ENCODE measurements at regions not wholly inside any gene's neighbourhood (a gene's known extent, or its start where the extent isn't known, plus 50 kb on each side); places are given as distances from the start of the nearest gene placed in this dataset.

- peaks cover 10% of the 10 kb centered on the region for H3K36me3 ChIP-seq (ENCODE audit: insufficient read depth, low read length)
- no peak overlapping the region for H3K4me3 ChIP-seq (ENCODE audit: low read depth, low read length, poor library complexity, severe bottlenecking)
- POLR2A ChIA-PET: interaction anchor here (1.2 kb wide), 1 partner anchor 316 kb away, joined by 3 read pairs; no protein-coding TSS in a partner anchor
- TF ChIP-seq, protein P1, sequence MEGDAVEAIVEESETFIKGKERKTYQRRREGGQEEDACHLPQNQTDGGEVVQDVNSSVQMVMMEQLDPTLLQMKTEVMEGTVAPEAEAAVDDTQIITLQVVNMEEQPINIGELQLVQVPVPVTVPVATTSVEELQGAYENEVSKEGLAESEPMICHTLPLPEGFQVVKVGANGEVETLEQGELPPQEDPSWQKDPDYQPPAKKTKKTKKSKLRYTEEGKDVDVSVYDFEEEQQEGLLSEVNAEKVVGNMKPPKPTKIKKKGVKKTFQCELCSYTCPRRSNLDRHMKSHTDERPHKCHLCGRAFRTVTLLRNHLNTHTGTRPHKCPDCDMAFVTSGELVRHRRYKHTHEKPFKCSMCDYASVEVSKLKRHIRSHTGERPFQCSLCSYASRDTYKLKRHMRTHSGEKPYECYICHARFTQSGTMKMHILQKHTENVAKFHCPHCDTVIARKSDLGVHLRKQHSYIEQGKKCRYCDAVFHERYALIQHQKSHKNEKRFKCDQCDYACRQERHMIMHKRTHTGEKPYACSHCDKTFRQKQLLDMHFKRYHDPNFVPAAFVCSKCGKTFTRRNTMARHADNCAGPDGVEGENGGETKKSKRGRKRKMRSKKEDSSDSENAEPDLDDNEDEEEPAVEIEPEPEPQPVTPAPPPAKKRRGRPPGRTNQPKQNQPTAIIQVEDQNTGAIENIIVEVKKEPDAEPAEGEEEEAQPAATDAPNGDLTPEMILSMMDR (conservative IDR thresholded peaks at IDR 0.05; ENCODE audit: low read length): no peak
- no peak for TF ChIP-seq EZH2phosphoT487 (IDR thresholded peaks at IDR 0.05; ENCODE audit: borderline replicate concordance, low read depth, low read length)
- CTCF ChIA-PET (ENCODE audit: unreplicated experiment): no interaction called here
- H3K9me3 ChIP-seq (ENCODE audit: low read length): peaks cover 15% of the 10 kb centered on the region; the same call in 1 of the 2 replicates
- peaks cover 21% of the 10 kb centered on the region for H3K4me1 ChIP-seq (ENCODE audit: insufficient read depth, low read length, poor library complexity, severe bottlenecking)
- no peaks in the 10 kb centered on the region for H4K20me1 ChIP-seq (ENCODE audit: insufficient read depth, low read length)
- H3K79me2 ChIP-seq (ENCODE audit: insufficient read depth, low read depth, low read length): no peaks in the 10 kb centered on the region
- no peak overlapping the region for H3K27ac ChIP-seq (ENCODE audit: low read depth, low read length, poor library complexity, severe bottlenecking)
- BruUV-seq (replicated peaks): no TSS peak
- intact Hi-C loops (cut with micrococcal nuclease; ENCODE audit: unreplicated experiment): no loop called here
- no peak overlapping the region for H2AFZ ChIP-seq (ENCODE audit: low read length)
- no peak for DNase-seq (ENCODE audit: low spot score)
- H3K4me2 ChIP-seq (ENCODE audit: low read length): no peak overlapping the region; the same call in 1 of the 2 replicates
- H3K9me2 ChIP-seq (ENCODE audit: insufficient read depth, low read length): no peaks in the 10 kb centered on the region
Measured at GRCh38 chr21:35239811-35240219, 190.7 kb upstream of the RUNX1 start.

- POLR2A ChIA-PET: no interaction called here
- Histone ChIP-seq H3K4me2 (ENCODE audit: low read length) (no peak overlapping the region), H3K4me1 (ENCODE audit: insufficient read depth, low read length, poor library complexity, severe bottlenecking) (peaks cover 34% of the 10 kb centered on the region), H3K27ac (ENCODE audit: low read depth, low read length, poor library complexity, severe bottlenecking) (no peak overlapping the region), H3K4me3 (ENCODE audit: low read depth, low read length, poor library complexity, severe bottlenecking) (no peak overlapping the region), H3K36me3 (ENCODE audit: insufficient read depth, low read length) (peaks cover 10% of the 10 kb centered on the region), H3K79me2 (ENCODE audit: insufficient read depth, low read depth, low read length) (no peaks in the 10 kb centered on the region), H2AFZ (ENCODE audit: low read length) (no peak overlapping the region), H3K9me2 (ENCODE audit: insufficient read depth, low read length) (no peaks in the 10 kb centered on the region), H3K9me3 (ENCODE audit: low read length) (peaks cover 27% of the 10 kb centered on the region; the same call in 1 of the 2 replicates), H4K20me1 (ENCODE audit: insufficient read depth, low read length) (no peaks in the 10 kb centered on the region)
- no peak for DNase-seq (ENCODE audit: low spot score)
- no TSS peak for BruUV-seq (replicated peaks)
- CTCF ChIA-PET (ENCODE audit: unreplicated experiment): no interaction called here
- TF ChIP-seq, protein P1 (conservative IDR thresholded peaks at IDR 0.05; ENCODE audit: low read length): no peak
- no peak for TF ChIP-seq EZH2phosphoT487 (IDR thresholded peaks at IDR 0.05; ENCODE audit: borderline replicate concordance, low read depth, low read length)
- intact Hi-C loops (cut with micrococcal nuclease; ENCODE audit: unreplicated experiment): no loop called here
Measured at GRCh38 chr21:35238119-35238518, 189.0 kb upstream of the RUNX1 start.

- Histone ChIP-seq H3K4me1 (ENCODE audit: insufficient read depth, low read length, poor library complexity, severe bottlenecking) (peaks cover 34% of the 10 kb centered on the region), H4K20me1 (ENCODE audit: insufficient read depth, low read length) (no peaks in the 10 kb centered on the region), H3K4me2 (ENCODE audit: low read length) (no peak overlapping the region), H3K79me2 (ENCODE audit: insufficient read depth, low read depth, low read length) (no peaks in the 10 kb centered on the region), H3K36me3 (ENCODE audit: insufficient read depth, low read length) (peaks cover 10% of the 10 kb centered on the region), H3K9me3 (ENCODE audit: low read length) (peaks cover 27% of the 10 kb centered on the region; the same call in 1 of the 2 replicates), H3K4me3 (ENCODE audit: low read depth, low read length, poor library complexity, severe bottlenecking) (no peak overlapping the region), H3K27ac (ENCODE audit: low read depth, low read length, poor library complexity, severe bottlenecking) (no peak overlapping the region), H2AFZ (ENCODE audit: low read length) (no peak overlapping the region), H3K9me2 (ENCODE audit: insufficient read depth, low read length) (no peaks in the 10 kb centered on the region)
- ChIA-PET CTCF (ENCODE audit: unreplicated experiment) (interaction anchor here (0.5 kb wide), 1 partner anchor 751 kb away, joined by 3 read pairs; no protein-coding TSS in a partner anchor), POLR2A (interaction anchor here (0.7 kb wide), 1 partner anchor 8 kb away, joined by 3 read pairs; no protein-coding TSS in a partner anchor)
- no peak for DNase-seq (ENCODE audit: low spot score)
- TF ChIP-seq EZH2phosphoT487 (IDR thresholded peaks at IDR 0.05; ENCODE audit: borderline replicate concordance, low read depth, low read length): no peak
- intact Hi-C loops (cut with micrococcal nuclease; ENCODE audit: unreplicated experiment): no loop called here
- no TSS peak for BruUV-seq (replicated peaks)
Measured at GRCh38 chr21:35237287-35237686, 188.2 kb upstream of the RUNX1 start.

Measured in OCI-LY7 (cell line).